GM21529 (cell line): ENCODE measurements at regions not wholly inside any gene's neighbourhood (a gene's known extent, or its start where the extent isn't known, plus 50 kb on each side); places are given as distances from the start of the nearest gene placed in this dataset.

Experiments used
- ATAC-seq: cut with Tn5 transposase; IDR thresholded peaks from one replicate; pipeline ENCODE4 v1.9.1; 2021; ENCODE audit not compliant: unreplicated experiment

DNA sequence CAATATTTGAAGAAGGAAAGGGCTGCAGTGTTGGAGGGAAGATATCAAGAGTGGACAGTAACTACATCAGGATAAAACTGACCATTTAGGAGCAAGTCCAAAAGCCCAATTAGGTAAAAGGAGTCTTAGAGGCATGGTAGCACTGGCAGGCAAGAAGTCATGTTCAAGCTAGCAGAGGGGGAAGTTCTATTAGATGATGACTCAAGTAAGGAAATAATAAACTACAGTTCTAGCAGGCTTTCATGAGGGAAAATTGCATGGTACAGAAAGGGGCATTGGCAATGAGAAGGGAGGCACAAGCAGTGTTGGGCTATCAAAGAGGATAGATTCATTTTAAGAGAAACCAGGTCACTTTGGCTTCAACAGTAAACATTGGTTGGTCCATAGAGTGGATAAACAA lies 156.1 kb upstream of the PTPRK start:
- no peak for ATAC-seq

DNA sequence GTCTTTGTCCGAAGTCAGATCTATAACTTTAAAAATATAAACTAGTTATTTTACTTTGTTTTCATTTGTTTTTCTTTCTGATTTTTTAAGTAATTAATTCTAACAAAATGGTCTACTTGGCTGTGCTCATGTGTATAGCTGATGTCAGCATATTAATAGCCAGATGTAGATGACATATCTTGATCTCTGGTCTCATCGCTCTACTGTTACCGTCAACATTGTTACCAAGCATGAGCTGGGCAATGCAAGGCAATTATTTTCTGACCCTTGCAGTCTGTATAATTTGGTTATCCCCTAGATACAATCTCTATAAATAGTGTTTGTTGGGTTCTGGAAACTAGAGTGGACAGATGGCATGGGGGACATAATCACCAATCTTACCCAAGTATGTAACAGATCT lies 151.6 kb upstream of the PTPRK start:
- no peak for ATAC-seq

- ATAC-seq, result no peak
Measured at GRCh38 chr6:128667339-128667858, 147.0 kb upstream of the PTPRK start.

GRCh38 chr6:128666405-128666804 lies 146.0 kb upstream of the PTPRK start:
- no peak for ATAC-seq

- no peak for ATAC-seq
Measured at GRCh38 chr6:128663238-128663637, 142.8 kb upstream of the PTPRK start.

DNA sequence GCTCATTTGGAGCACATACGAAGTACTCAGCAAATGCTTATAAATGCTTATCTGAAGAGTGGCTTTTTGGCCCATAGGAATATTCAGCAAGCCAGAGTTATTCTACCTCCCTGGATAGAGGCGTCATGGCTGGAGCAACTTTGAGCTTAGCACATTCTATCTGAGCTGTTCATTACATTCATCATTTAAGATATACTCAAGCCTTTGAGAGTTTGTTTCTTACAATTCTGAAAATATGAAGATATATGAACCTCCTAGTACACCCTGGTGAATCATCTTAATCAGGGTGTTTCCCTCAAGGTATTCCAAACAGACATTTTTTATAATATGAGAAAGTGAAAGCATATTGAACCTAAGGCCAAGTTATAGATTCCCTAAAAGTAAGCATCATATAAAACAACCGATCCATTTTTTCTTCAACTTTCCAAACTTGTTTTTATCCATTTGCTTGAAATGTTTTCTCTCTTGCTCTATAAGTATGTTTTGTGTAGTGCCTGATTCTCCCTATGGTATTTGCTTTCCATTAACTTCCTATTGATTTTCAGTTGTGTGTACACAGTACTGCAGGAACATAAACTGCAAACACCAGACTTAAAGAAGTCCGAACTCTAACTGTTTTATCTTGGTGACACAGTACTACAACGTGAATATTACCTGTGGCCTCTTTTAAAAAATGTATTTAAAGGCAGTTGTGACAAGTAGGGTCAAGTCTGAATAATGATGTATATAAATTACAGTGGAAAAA lies 139.7 kb upstream of the PTPRK start:
- ATAC-seq, result no peak

GRCh38 chr6:128659276-128659675 lies 138.9 kb upstream of the PTPRK start:
- ATAC-seq, result no peak

- ATAC-seq, result no peak
Measured at GRCh38 chr6:128657181-128657580, 136.8 kb upstream of the PTPRK start.

DNA sequence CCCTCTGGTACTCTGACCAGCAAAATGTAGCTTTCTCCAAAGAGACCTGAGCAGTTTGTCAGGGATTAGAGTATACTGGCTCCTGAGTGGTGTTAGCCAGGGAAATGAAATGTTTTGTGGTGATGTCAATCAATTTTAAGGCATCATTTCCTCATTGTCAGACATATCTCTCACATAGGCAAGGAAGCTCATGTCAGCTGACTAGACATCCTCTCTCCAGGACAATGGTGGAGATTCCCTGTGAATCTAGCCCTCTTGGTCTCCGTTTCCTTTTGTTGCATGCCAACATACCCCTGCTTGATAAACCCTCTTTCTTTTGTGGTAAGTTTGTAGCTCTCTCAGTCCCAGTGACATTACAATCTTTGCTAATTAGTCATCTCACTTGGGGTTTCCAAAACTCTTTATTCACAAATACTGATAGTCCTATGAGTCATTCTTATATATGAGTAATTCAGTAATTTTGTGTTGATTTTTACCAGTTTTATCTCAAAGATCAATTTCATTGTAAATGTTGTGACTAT lies 135.6 kb upstream of the PTPRK start:
- ATAC-seq, result peak; percentile 83

GRCh38 chr6:128648022-128648598 lies 127.7 kb upstream of the PTPRK start:
- ATAC-seq, result no peak

DNA sequence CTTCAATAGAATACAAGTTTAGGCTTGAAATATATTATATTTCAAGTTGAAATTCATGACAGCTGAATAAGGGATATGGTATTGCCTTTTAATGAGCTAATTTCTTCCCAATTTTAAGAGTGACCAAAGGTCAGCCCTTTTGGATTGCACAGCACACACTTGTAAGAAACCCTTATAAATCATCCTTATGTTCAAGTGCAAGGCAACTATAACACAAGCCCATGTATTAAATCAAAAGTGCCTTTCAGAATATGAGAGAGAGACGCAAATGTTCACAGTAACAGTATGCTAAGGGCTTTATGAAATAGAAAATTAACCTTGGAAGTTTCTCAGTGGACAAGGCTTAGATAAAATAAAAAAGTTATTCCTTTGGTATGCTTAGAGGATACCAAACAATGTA lies 121.7 kb upstream of the PTPRK start:
- ATAC-seq, result no peak

- no peak for ATAC-seq
Measured at GRCh38 chr6:128641703-128642102, 121.3 kb upstream of the PTPRK start.

GRCh38 chr6:128638817-128639216 lies 118.4 kb upstream of the PTPRK start:
- ATAC-seq, result no peak

GRCh38 chr6:128635219-128635618 lies 114.8 kb upstream of the PTPRK start:
- no peak for ATAC-seq

GRCh38 chr6:128632131-128632530 lies 111.7 kb upstream of the PTPRK start:
- ATAC-seq, result no peak

- no peak for ATAC-seq
Measured at GRCh38 chr6:128631031-128631430, 110.6 kb upstream of the PTPRK start.

DNA sequence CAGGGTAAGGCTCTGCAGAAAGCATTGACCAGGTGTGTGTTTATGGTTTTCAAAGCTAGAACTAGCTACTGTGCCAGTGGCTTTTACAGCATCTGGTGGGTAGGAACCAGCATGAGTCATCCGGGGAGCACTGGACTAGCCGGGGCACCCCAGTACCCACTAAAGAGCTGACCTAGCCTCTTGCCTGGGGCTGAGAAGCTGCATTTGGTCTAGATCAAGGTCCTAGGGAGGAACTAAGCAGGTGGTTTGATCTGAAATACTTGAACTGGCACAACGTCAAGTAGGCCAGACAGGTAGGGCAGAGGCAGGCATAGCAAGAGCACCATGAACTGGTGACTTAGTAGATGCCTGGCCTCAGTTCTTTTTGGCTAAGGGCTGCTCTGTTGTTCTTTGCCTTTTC lies 109.8 kb upstream of the PTPRK start:
- no peak for ATAC-seq

DNA sequence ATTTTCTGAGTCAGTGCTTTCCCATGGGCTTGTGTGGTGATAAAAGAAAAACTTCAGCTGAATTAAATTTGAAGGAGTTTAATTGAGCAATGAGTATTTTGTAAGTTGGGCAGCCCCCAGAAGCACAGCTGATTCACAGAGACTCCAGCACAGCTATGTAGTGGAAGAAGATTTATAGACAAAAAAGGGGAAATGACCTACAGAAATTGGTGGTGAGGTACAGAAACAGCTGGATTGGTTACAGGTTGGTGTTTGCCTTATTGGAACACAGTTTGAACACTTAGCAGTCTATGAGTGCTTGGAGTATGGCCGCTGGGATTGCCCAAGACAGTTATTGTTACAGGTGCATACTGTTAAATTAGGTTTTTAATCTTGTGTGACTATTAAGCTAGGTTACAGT lies 96.9 kb upstream of the PTPRK start:
- no peak for ATAC-seq

DNA sequence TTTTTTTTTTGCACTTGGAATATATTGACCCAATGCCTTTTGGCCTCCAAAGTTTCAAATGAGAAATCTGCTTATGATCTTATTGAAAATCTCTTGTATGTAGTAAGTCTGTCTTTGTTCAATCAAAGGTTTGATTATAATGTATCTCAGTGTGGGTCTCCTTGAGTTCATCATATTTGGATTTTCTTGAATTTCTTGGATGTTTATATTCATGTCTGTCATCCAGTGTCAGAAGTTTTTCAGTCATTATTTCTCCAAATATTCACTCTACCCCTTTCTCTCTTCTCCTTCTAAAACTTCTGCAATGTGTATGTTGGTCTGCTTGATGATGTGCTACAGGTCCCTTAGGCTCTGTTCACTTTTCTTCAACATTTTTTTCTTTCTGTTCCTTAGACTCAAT lies 95.9 kb upstream of the PTPRK start:
- ATAC-seq, result no peak

DNA sequence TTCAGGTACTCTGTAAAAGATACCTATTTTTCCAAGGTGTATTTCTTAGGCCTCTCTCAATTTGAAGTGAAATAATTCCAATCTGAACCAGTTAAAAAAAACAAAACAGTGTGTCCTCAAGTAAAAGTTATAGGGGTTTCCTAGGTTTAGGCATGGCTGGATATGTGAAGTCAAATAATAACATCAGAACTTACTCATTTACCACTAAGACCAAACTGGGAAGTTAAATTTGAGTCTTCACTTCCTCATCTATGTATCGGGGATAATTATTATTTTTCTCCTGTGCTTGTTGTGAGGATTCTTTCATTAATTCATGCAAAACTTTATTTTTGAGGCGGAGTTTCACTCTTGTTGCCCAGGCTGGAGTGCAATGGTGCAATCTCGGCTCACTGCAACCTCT lies 86.2 kb upstream of the PTPRK start:
- ATAC-seq, result peak; percentile 60

- no peak for ATAC-seq
Measured at GRCh38 chr6:128605961-128606360, 85.6 kb upstream of the PTPRK start.

- ATAC-seq, result no peak
Measured at GRCh38 chr6:128601060-128601459, 80.7 kb upstream of the PTPRK start.
